ENCODE measurements at regions not wholly inside any gene's neighbourhood (a gene's known extent, or its start where the extent isn't known, plus 50 kb on each side); places are given as distances from the start of the nearest gene placed in this dataset.

DNA sequence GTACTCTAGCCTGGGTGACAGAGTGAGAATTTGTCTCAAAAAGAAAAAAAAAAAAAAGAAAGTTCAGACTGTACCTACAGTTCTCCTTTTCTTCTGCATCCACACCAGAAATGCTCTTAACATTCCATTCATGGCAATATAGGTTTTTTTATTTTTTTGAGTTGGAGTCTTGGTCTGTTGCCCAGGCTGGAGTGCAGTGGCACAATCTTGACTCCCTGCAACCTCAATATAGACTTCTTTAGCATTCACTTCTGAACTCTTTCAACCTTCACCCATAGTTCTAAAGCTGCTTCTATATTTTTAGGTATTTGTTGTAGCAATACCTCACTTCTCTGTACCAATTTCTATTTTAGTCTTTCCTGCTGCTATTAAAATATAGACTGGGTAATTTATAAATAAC is 1095.7 kb downstream of the FLRT2 start:
- no peak for DNase-seq (ENCODE audit: low spot score, unreplicated experiment)
- peaks cover 6% of the 10 kb centered on the region for H3K9me3 Mint-ChIP-seq (ENCODE audit: low read depth)
- H3K4me3 Mint-ChIP-seq (ENCODE audit: low read depth): no peak overlapping the region
- no peaks in the 10 kb centered on the region for H3K27me3 Mint-ChIP-seq
- H3K27ac Mint-ChIP-seq: no peak overlapping the region
- H3K4me1 Mint-ChIP-seq (ENCODE audit: low read depth): no peaks in the 10 kb centered on the region
- H3K36me3 Mint-ChIP-seq (ENCODE audit: insufficient read depth): no peaks in the 10 kb centered on the region
- TF ChIP-seq, protein P1, sequence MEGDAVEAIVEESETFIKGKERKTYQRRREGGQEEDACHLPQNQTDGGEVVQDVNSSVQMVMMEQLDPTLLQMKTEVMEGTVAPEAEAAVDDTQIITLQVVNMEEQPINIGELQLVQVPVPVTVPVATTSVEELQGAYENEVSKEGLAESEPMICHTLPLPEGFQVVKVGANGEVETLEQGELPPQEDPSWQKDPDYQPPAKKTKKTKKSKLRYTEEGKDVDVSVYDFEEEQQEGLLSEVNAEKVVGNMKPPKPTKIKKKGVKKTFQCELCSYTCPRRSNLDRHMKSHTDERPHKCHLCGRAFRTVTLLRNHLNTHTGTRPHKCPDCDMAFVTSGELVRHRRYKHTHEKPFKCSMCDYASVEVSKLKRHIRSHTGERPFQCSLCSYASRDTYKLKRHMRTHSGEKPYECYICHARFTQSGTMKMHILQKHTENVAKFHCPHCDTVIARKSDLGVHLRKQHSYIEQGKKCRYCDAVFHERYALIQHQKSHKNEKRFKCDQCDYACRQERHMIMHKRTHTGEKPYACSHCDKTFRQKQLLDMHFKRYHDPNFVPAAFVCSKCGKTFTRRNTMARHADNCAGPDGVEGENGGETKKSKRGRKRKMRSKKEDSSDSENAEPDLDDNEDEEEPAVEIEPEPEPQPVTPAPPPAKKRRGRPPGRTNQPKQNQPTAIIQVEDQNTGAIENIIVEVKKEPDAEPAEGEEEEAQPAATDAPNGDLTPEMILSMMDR (IDR thresholded peaks at IDR 0.05; ENCODE audit: unreplicated experiment): no peak

DNA sequence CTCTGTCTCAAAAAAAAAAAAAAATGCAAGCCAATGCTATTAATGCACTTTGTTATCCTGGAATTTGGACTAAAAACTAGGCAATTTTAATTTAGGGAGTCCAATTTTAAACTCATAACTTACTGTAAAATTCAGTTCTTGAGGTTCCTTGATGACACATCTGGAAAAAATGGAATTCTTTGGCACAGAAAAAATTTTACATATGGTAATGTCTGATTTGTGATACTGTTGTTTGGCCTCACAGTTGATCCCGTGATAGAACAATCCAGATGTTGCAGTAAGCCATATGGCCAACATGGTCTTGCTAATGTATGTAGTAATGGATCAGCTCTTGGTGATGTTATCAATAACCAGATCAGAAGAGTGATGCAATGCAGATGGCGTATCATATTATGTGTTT is 1089.8 kb downstream of the FLRT2 start:
- Mint-ChIP-seq H3K4me3 (ENCODE audit: low read depth) (no peak overlapping the region), H3K4me1 (ENCODE audit: low read depth) (no peaks in the 10 kb centered on the region), H3K36me3 (ENCODE audit: insufficient read depth) (no peaks in the 10 kb centered on the region), H3K9me3 (ENCODE audit: low read depth) (no peaks in the 10 kb centered on the region), H3K27ac (no peak overlapping the region), H3K27me3 (no peaks in the 10 kb centered on the region)
- TF ChIP-seq, protein P1 (IDR thresholded peaks at IDR 0.05; ENCODE audit: unreplicated experiment): no peak
- no peak for DNase-seq (ENCODE audit: low spot score, unreplicated experiment)

DNA sequence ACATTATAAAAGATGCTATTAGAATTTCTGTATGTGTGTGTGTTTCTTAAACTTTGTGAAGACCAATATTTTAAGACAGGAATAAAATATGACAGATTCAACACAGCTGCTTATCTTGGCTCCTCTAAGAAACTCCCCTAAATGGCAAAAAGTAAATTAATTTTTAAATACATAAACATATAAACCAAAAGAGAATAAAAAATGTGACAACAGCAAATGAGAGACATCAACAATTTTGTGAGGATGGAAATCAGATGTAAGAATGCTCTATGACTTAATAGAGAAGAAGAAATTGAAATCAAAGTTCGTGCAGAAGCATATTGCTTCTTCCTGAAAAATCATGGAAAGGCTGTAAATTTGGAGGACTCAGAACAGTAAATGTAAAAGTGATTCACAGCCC is 1083.8 kb downstream of the FLRT2 start:
- Mint-ChIP-seq H3K36me3 (ENCODE audit: insufficient read depth) (no peaks in the 10 kb centered on the region), H3K27ac (no peak overlapping the region), H3K4me1 (ENCODE audit: low read depth) (no peaks in the 10 kb centered on the region), H3K27me3 (no peaks in the 10 kb centered on the region), H3K4me3 (ENCODE audit: low read depth) (no peak overlapping the region), H3K9me3 (ENCODE audit: low read depth) (no peaks in the 10 kb centered on the region)
- no peak for DNase-seq (ENCODE audit: low spot score, unreplicated experiment)
- TF ChIP-seq, protein P1 (IDR thresholded peaks at IDR 0.05; ENCODE audit: unreplicated experiment): no peak

DNA sequence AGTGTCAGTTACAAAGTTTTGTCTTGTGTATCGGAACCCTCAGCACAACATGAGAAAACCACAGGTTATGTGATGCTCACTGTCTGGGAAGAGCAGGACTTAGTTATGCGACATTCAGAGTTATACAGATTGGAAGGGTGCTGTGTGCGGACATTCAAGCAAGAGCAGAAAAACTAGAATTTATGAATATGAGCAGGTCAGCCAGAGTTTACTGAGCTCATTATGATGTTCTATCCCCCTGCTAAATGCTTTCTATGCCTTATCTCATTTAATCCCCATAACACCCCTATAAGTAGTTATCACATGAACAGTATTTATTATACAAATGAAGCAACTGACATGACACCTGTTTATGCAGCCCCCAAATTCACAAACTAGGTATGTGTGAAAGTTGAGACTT is 1083.2 kb downstream of the FLRT2 start:
- no peaks in the 10 kb centered on the region for H3K27me3 Mint-ChIP-seq
- no peaks in the 10 kb centered on the region for H3K9me3 Mint-ChIP-seq (ENCODE audit: low read depth)
- no peak overlapping the region for H3K27ac Mint-ChIP-seq
- H3K36me3 Mint-ChIP-seq (ENCODE audit: insufficient read depth): no peaks in the 10 kb centered on the region
- H3K4me1 Mint-ChIP-seq (ENCODE audit: low read depth): no peaks in the 10 kb centered on the region
- DNase-seq (ENCODE audit: low spot score, unreplicated experiment): no peak
- TF ChIP-seq, protein P1 (IDR thresholded peaks at IDR 0.05; ENCODE audit: unreplicated experiment): no peak
- H3K4me3 Mint-ChIP-seq (ENCODE audit: low read depth): no peak overlapping the region

DNA sequence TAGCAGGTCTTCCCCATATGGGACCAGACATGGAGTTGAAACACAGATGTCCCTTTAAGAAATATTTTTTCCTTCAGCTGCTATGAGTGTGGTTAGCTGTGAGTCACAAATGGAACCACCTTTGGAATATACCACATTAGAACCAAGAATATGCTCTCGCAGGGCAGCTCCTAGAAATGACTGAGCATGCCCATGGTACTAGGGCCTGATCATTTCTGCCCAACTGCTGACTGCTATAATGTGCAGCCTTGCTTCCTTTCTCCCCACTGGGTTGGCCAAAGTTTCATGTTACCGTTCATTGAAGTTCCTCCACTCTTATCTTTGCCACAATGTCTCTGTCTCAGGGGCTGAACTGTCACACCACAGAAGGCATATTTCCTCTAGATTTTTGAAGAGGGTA is 1074.6 kb downstream of the FLRT2 start:
- peaks cover 4% of the 10 kb centered on the region for H3K4me1 Mint-ChIP-seq (ENCODE audit: low read depth)
- H3K4me3 Mint-ChIP-seq (ENCODE audit: low read depth): no peak overlapping the region
- no peaks in the 10 kb centered on the region for H3K27me3 Mint-ChIP-seq
- no peak for DNase-seq (ENCODE audit: low spot score, unreplicated experiment)
- no peaks in the 10 kb centered on the region for H3K36me3 Mint-ChIP-seq (ENCODE audit: insufficient read depth)
- H3K9me3 Mint-ChIP-seq (ENCODE audit: low read depth): no peaks in the 10 kb centered on the region
- TF ChIP-seq, protein P1 (IDR thresholded peaks at IDR 0.05; ENCODE audit: unreplicated experiment): no peak
- H3K27ac Mint-ChIP-seq: no peak overlapping the region
